DOHH2 (cell line): ENCODE measurements at regions not wholly inside any gene's neighbourhood (a gene's known extent, or its start where the extent isn't known, plus 50 kb on each side); places are given as distances from the start of the nearest gene placed in this dataset.
"Not testable (repeated sequence)": the region's sequence is repeated elsewhere in the genome, so short reads cannot be mapped to it uniquely, and the experiment has no call there.

Experiments used
- H3F3A ChIP-seq: fragments of 200-600 bp; sonication (generic), shearing (Covaris generic); 2 replicates; pipeline ENCODE4 v1.6.0; 2016; ENCODE audit warnings: antibody characterized with exemption, mild to moderate bottlenecking; ENCODE audit not compliant: control insufficient read depth, insufficient read depth
- H3K27ac ChIP-seq: fragments of 200-600 bp; sonication (generic); 2 replicates; pipeline ENCODE4 v1.5.1; 2014; ENCODE audit warnings: low read depth, mild to moderate bottlenecking, low read length, moderate library complexity
- H3K27me3 ChIP-seq: fragments of 200-600 bp; sonication (generic); 2 replicates; pipeline ENCODE4 v1.6.1; 2014; ENCODE audit warnings: mild to moderate bottlenecking, low read length, mixed read lengths; ENCODE audit not compliant: control insufficient read depth
- H3K36me3 ChIP-seq: fragments of 200-600 bp; sonication (generic); 2 replicates; pipeline ENCODE4 v1.6.1; 2014; ENCODE audit warnings: mild to moderate bottlenecking, low read length, moderate library complexity, mixed read lengths; ENCODE audit not compliant: control insufficient read depth
- H3K4me1 ChIP-seq: fragments of 200-600 bp; sonication (generic); 2 replicates; pipeline ENCODE4 v1.6.1; 2014; ENCODE audit warnings: mild to moderate bottlenecking, low read length, mixed read lengths; ENCODE audit not compliant: control insufficient read depth
- H3K4me2 ChIP-seq: fragments of 200-600 bp; sonication (generic); 2 replicates; pipeline ENCODE4 v1.6.0; 2014; ENCODE audit warnings: mild to moderate bottlenecking, low read length, moderate library complexity
- H3K4me3 ChIP-seq: fragments of 200-600 bp; sonication (generic); 2 replicates; pipeline ENCODE4 v1.5.1; 2014; ENCODE audit warnings: mild to moderate bottlenecking, low read length, mixed read lengths
- H3K79me2 ChIP-seq: fragments of 200-600 bp; sonication (generic); 2 replicates; pipeline ENCODE4 v1.6.1; 2014; ENCODE audit warnings: mild to moderate bottlenecking, low read length, mixed read lengths; ENCODE audit not compliant: control insufficient read depth
- H3K9me2 ChIP-seq: fragments of 200-600 bp; sonication (generic); replicated peaks from 2 replicates; pipeline ENCODE4 v1.6.1; 2014; ENCODE audit warnings: mild to moderate bottlenecking, low read length, mixed read lengths; ENCODE audit not compliant: control insufficient read depth
- H3K9me3 ChIP-seq: fragments of 200-600 bp; sonication (generic); 2 replicates; pipeline ENCODE4 v1.6.1; 2014; ENCODE audit warnings: antibody characterized with exemption, low read length, mixed read lengths; ENCODE audit not compliant: control insufficient read depth, insufficient read depth
- H4K20me1 ChIP-seq: fragments of 200-600 bp; sonication (generic); 2 replicates; pipeline ENCODE4 v1.6.0; 2014; ENCODE audit warnings: low read depth, mild to moderate bottlenecking, antibody characterized with exemption, low read length, moderate library complexity; ENCODE audit not compliant: control insufficient read depth, insufficient read depth
- EZH2phosphoT487 ChIP-seq: fragments of 200-600 bp; sonication (generic); IDR thresholded peaks from 2 replicates; pipeline ENCODE4 v1.6.1; 2017; ENCODE audit warnings: borderline replicate concordance, mild to moderate bottlenecking, antibody characterized with exemption, low read length, moderate library complexity, mixed read lengths
- TF ChIP-seq, protein P1 (sequence below): fragments of 200-600 bp; sonication (generic); IDR thresholded peaks from one replicate; pipeline ENCODE4 v1.5.1; 2014; ENCODE audit warnings: antibody characterized with exemption, mild to moderate bottlenecking, low read depth, low read length; ENCODE audit not compliant: poor library complexity, severe bottlenecking

DNA sequence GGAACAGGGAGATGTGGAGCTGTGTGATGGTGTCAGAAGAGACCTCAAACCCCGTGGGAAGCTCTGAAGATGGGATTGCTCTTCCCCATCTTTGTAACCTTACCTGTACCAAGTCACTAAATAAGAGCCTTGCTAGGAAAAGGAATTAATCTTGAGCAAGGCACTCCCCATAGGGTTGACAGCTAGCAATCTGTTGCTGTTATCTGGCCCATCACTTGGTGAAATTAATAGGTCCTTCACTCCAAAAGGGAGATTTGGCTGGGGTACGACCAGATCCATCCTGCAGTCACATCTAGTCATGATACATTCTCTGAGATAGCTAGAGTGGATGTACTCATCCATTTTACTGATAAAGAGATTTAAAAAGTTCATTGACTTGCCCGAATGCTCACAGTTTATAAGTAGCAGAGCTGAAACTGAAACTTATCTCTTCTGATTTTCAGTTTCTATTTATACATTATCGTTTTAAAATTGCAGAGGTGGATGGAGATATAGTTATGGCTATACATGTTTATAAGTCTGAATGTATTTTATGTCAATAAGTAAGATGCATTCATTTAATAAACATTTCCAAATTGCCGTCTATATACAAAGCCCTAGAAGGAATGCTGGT, 299.1 kb upstream of the MCTP2 start:
- no peak overlapping the region for H3K27ac ChIP-seq
- H4K20me1 ChIP-seq: no peaks in the 10 kb centered on the region
- no peaks in the 10 kb centered on the region for H3K79me2 ChIP-seq
- TF ChIP-seq EZH2phosphoT487: no peak
- TF ChIP-seq, protein P1, sequence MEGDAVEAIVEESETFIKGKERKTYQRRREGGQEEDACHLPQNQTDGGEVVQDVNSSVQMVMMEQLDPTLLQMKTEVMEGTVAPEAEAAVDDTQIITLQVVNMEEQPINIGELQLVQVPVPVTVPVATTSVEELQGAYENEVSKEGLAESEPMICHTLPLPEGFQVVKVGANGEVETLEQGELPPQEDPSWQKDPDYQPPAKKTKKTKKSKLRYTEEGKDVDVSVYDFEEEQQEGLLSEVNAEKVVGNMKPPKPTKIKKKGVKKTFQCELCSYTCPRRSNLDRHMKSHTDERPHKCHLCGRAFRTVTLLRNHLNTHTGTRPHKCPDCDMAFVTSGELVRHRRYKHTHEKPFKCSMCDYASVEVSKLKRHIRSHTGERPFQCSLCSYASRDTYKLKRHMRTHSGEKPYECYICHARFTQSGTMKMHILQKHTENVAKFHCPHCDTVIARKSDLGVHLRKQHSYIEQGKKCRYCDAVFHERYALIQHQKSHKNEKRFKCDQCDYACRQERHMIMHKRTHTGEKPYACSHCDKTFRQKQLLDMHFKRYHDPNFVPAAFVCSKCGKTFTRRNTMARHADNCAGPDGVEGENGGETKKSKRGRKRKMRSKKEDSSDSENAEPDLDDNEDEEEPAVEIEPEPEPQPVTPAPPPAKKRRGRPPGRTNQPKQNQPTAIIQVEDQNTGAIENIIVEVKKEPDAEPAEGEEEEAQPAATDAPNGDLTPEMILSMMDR: no peak
- H3K4me3 ChIP-seq: no peak overlapping the region
- no peaks in the 10 kb centered on the region for H3K9me3 ChIP-seq
- H3K9me2 ChIP-seq: no peaks in the 10 kb centered on the region
- H3K4me2 ChIP-seq: no peak overlapping the region
- no peaks in the 10 kb centered on the region for H3K36me3 ChIP-seq
- no peaks in the 10 kb centered on the region for H3K27me3 ChIP-seq
- no peaks in the 10 kb centered on the region for H3F3A ChIP-seq
- no peaks in the 10 kb centered on the region for H3K4me1 ChIP-seq

DNA sequence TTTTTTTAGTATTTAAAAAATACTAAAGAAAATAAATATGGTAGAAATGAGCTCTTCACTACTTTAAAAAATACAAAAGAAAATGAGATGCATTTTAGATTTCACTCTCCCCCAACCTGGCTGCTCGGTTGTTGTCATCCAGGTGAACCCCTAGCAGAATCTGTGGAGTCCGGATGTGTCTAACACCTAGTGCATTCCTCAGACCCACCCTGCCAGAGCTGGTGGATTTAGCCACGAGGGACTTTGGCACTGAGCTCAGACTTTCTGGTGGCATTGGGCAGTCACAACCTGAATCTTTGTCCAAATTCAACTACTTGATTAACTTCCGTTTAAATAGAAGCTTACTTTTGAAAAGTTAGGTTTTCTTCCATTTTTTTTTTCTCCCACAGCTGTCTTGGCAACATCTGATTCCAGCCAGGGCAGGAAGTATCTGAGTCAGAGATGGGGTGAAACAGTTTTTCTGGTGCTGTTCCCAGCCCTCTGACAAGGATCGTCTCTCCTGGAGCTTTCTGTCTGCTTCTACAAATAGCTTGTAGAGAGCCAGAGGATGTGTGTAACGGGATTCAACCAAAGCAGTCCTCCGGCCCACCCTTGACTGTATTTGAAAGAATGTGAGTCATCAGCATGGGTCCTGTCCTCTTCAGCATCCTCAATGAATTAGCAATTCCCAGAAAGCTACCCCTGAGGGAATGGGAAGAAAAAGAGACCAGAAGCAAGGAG, 301.8 kb upstream of the MCTP2 start:
- Histone ChIP-seq H3F3A (no peaks in the 10 kb centered on the region), H3K79me2 (no peaks in the 10 kb centered on the region), H3K27ac (no peak overlapping the region), H3K9me3 (no peaks in the 10 kb centered on the region), H3K36me3 (no peaks in the 10 kb centered on the region), H3K4me2 (no peak overlapping the region), H3K27me3 (no peaks in the 10 kb centered on the region), H3K4me1 (no peaks in the 10 kb centered on the region), H3K4me3 (no peak overlapping the region), H4K20me1 (no peaks in the 10 kb centered on the region), H3K9me2 (no peaks in the 10 kb centered on the region)
- TF ChIP-seq EZH2phosphoT487: no peak
- TF ChIP-seq, protein P1: no peak

DNA sequence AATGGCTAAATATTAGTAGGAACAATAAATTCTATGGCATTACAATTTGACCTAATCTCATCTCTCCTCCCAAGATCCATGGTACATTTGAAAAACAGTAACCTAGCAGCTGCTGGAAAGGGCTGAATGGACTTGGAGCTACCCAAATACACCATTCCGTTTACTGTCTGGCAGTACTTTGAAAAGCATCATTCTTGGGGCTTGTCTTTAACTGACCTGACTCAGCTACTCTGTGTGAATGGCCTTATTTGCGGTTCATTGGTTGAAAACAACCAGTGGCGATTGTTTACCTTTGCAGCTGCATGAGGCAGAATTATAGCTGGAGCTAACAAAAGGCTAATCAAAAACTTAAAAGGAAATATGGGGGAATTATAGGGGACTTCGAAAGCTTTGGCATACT, 311.2 kb upstream of the MCTP2 start:
- Histone ChIP-seq H3K79me2 (no peaks in the 10 kb centered on the region), H3K27ac (no peak overlapping the region), H3K4me3 (no peak overlapping the region), H3K4me1 (no peaks in the 10 kb centered on the region), H3K9me3 (no peaks in the 10 kb centered on the region), H3K36me3 (no peaks in the 10 kb centered on the region), H3K9me2 (no peaks in the 10 kb centered on the region), H3F3A (no peaks in the 10 kb centered on the region), H4K20me1 (no peaks in the 10 kb centered on the region), H3K27me3 (no peaks in the 10 kb centered on the region), H3K4me2 (no peak overlapping the region)
- TF ChIP-seq, protein P1: no peak
- no peak for TF ChIP-seq EZH2phosphoT487

DNA sequence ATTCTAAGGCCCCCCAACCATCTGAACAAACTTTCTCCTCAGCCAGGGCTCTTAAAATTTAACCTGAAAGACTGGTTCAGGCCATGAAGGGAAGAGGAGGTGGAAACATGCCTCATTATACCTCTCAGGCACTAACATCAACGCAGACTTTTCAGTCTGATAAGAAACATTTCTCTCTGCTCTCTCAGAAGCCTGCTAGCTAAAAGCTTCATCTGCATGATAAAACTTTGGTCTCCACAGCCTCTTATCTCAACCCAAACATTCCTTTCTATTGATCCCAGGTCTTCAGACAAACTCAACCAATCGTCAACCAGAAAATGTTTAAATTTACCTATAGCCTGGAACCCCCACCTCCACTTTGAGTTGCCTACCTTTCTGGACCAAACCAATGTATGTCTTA, 312.6 kb upstream of the MCTP2 start:
- H3K4me2 ChIP-seq: not testable (repeated sequence)

More for the DNA sequence above, 312.6 kb upstream of the MCTP2 start:
- H3K36me3 ChIP-seq, H3K27me3 ChIP-seq, H4K20me1 ChIP-seq, H3K4me3 ChIP-seq, H3K9me2 ChIP-seq, H3K4me1 ChIP-seq, H3K79me2 ChIP-seq, H3F3A ChIP-seq, H3K9me3 ChIP-seq, H3K27ac ChIP-seq: not testable (repeated sequence)
